SK-N-SH (cell line): ENCODE measurements at regions not wholly inside any gene's neighbourhood (a gene's known extent, or its start where the extent isn't known, plus 50 kb on each side); places are given as distances from the start of the nearest gene placed in this dataset.

Source experiments
- CTCF ChIA-PET: fragments of 300-600, 350-600 bp; formaldehyde crosslinking; extraction: SDS; loops from one replicate; lab custom pipeline; 2021; lab: Yijun Ruan, JAX
- POLR2A ChIA-PET: fragments of 350-600 bp; sonication (Branson Sonifier 250); formaldehyde crosslinking; extraction: SDS; loops from one replicate; lab custom pipeline; 2020; ENCODE audit warnings: antibody characterized with exemption, inconsistent platforms; lab: Yijun Ruan, JAX
- DNase-seq: peaks from one replicate; pipeline ENCODE4 v3.0.0; 2012
- H2AFZ ChIP-seq: fragments of 200-600 bp; sonication (generic); 2 replicates; pipeline ENCODE4 v1.8.1; 2016; ENCODE audit warnings: antibody characterized with exemption, mild to moderate bottlenecking, low read depth
- H3F3A ChIP-seq: fragments of 200-600 bp; sonication (generic); replicated peaks from 2 replicates; pipeline ENCODE3; 2016; ENCODE audit warnings: antibody characterized with exemption, mild to moderate bottlenecking; ENCODE audit not compliant: insufficient read depth
- H3K27ac ChIP-seq, 2 experiments: fragments of 200-500 bp in 1 of 2; fragments of 200-600 bp in 1 of 2; sonication (Bioruptor generic) in 1 of 2; sonication (generic), shearing (Covaris generic) in 1 of 2; 2 replicates each; pipeline versions ENCODE4 v1.5.1 to v1.6.1; 2014 to 2016; ENCODE audit warnings: low read depth in 2 of 2, inconsistent platforms in 1 of 2, low read length in 1 of 2, mild to moderate bottlenecking in 1 of 2, mixed read lengths in 1 of 2
- H3K27me3 ChIP-seq: fragments of 200-600 bp; sonication (generic), shearing (Covaris generic); 2 replicates; pipeline ENCODE4 v1.6.1; 2016; ENCODE audit warnings: mixed run types; ENCODE audit not compliant: insufficient read depth
- H3K36me3 ChIP-seq, 2 experiments: fragments of 200-500 bp in 1 of 2; fragments of 200-600 bp in 1 of 2; sonication (Bioruptor generic) in 1 of 2; sonication (generic) in 1 of 2; replicated peaks in 1 of 2; 2 replicates each; pipeline versions ENCODE3 to v1.5.1; 2014 to 2016; ENCODE audit warnings: low read length in 1 of 2, mild to moderate bottlenecking in 1 of 2; ENCODE audit not compliant: insufficient read depth in 2 of 2, control insufficient read depth in 1 of 2
- H3K4me1 ChIP-seq, 2 experiments: fragments of 200-500 bp in 1 of 2; fragments of 200-600 bp in 1 of 2; sonication (Bioruptor generic) in 1 of 2; sonication (generic), shearing (Covaris generic) in 1 of 2; 2 replicates each; pipeline versions ENCODE4 v1.5.1 to v1.6.1; 2014 to 2016; ENCODE audit warnings: low read depth in 1 of 2, low read length in 1 of 2, mixed run types in 1 of 2; ENCODE audit not compliant: insufficient read depth in 2 of 2, control insufficient read depth in 1 of 2
- H3K4me2 ChIP-seq: fragments of 200-600 bp; sonication (generic), shearing (Covaris generic); 2 replicates; pipeline ENCODE4 v1.6.1; 2017; ENCODE audit warnings: mixed run types
- H3K4me3 ChIP-seq, 2 experiments: fragments of 200-500 bp in 1 of 2; fragments of 200-600 bp in 1 of 2; sonication (Bioruptor generic) in 1 of 2; sonication (generic), shearing (Covaris generic) in 1 of 2; 2 replicates each; pipeline versions ENCODE4 v1.5.1 to v1.8.1; 2014 to 2016; ENCODE audit warnings: low read depth in 2 of 2, inconsistent platforms in 1 of 2, low read length in 1 of 2, mild to moderate bottlenecking in 1 of 2, mixed read lengths in 1 of 2, moderate library complexity in 1 of 2
- H3K79me2 ChIP-seq: fragments of 200-600 bp; sonication (generic); 2 replicates; pipeline ENCODE4 v1.8.1; 2017; ENCODE audit warnings: mild to moderate bottlenecking; ENCODE audit not compliant: insufficient read depth
- H3K9ac ChIP-seq: fragments of 200-600 bp; sonication (generic); 2 replicates; pipeline ENCODE4 v1.6.1; 2017; ENCODE audit warnings: mixed run types
- H3K9me2 ChIP-seq: fragments of 200-600 bp; sonication (generic); 2 replicates; pipeline ENCODE4 v1.6.1; 2017; ENCODE audit warnings: mixed run types
- H3K9me3 ChIP-seq: fragments of 200-600 bp; sonication (generic); 2 replicates; pipeline ENCODE4 v1.6.1; 2017; ENCODE audit warnings: mixed run types, mild to moderate bottlenecking, moderate library complexity
- H4K20me1 ChIP-seq: fragments of 200-600 bp; sonication (generic); 2 replicates; pipeline ENCODE4 v1.6.1; 2017; ENCODE audit warnings: mild to moderate bottlenecking, mixed run types; ENCODE audit not compliant: insufficient read depth
- ELF1 ChIP-seq: IDR thresholded peaks from 2 replicates; pipeline ENCODE4 v1.4.0; 2012
- EP300 ChIP-seq, 2 experiments: IDR thresholded peaks; 2 replicates each; pipeline versions ENCODE4 v1.4.0 to v1.6.1; 2012; ENCODE audit warnings: borderline replicate concordance in 1 of 2, low read depth in 1 of 2, low read length in 1 of 2
- GABPA ChIP-seq: IDR thresholded peaks from 2 replicates; pipeline ENCODE4 v1.4.0; 2012; ENCODE audit warnings: low read depth, mild to moderate bottlenecking
- GATA2 ChIP-seq: sonication (generic); formaldehyde crosslinking; IDR thresholded peaks from 2 replicates; pipeline ENCODE4 v1.5.0; 2020; ENCODE audit warnings: mild to moderate bottlenecking, missing genetic modification reagents
- MEF2A ChIP-seq: IDR thresholded peaks from 2 replicates; pipeline ENCODE4 v1.4.0; 2012; ENCODE audit warnings: low read depth, borderline replicate concordance
- MXI1 ChIP-seq: IDR thresholded peaks from 2 replicates; pipeline ENCODE4 v1.6.1; 2012; ENCODE audit warnings: mild to moderate bottlenecking, low read depth, low read length, improper control_type of control experiment
- NFIC ChIP-seq: IDR thresholded peaks from 2 replicates; pipeline ENCODE4 v1.4.0; 2012; ENCODE audit warnings: borderline replicate concordance
- POLR2AphosphoS5 ChIP-seq: IDR thresholded peaks from 2 replicates; pipeline ENCODE4 v1.6.1; 2012; ENCODE audit warnings: low read depth, low read length
- RAD21 ChIP-seq: IDR thresholded peaks from 2 replicates; pipeline ENCODE4 v1.6.1; 2012; ENCODE audit warnings: mild to moderate bottlenecking, low read length
- RFX5 ChIP-seq: IDR thresholded peaks from 2 replicates; pipeline ENCODE4 v1.6.1; 2012; ENCODE audit warnings: mild to moderate bottlenecking, improper control_type of control experiment, low read length
- RXRA ChIP-seq: IDR thresholded peaks from 2 replicates; pipeline ENCODE4 v1.4.0; 2012; ENCODE audit warnings: low read depth, mild to moderate bottlenecking, borderline replicate concordance
- SIN3A ChIP-seq: IDR thresholded peaks from 2 replicates; pipeline ENCODE4 v1.6.1; 2012; ENCODE audit warnings: low read depth, mild to moderate bottlenecking, low read length, moderate library complexity, borderline replicate concordance
- SMC3 ChIP-seq: IDR thresholded peaks from 2 replicates; pipeline ENCODE4 v1.6.1; 2012; ENCODE audit warnings: low read depth, low read length, improper control_type of control experiment
- TCF12 ChIP-seq: IDR thresholded peaks from 2 replicates; pipeline ENCODE4 v1.4.0; 2012
- WGBS: methylation state at CpG from one replicate; pipeline ENCODE4 v1.1.6; 2017; ENCODE audit warnings: low lambda C conversion rate; 5-methylcytosine and 5-hydroxymethylcytosine counted together
- TF ChIP-seq, protein P1 (sequence below): fragments of 200-600 bp; sonication (generic); IDR thresholded peaks from 2 replicates; pipeline ENCODE4 v1.6.1; 2017; ENCODE audit warnings: antibody characterized with exemption, mild to moderate bottlenecking, moderate library complexity
- TF ChIP-seq, protein P2 (sequence below): IDR thresholded peaks from 2 replicates; pipeline ENCODE4 v1.4.0; 2012; ENCODE audit warnings: low read depth
- TF ChIP-seq, protein P3 (sequence below): IDR thresholded peaks from 2 replicates; pipeline ENCODE4 v1.4.0; 2012; ENCODE audit warnings: low read depth, borderline replicate concordance

DNA sequence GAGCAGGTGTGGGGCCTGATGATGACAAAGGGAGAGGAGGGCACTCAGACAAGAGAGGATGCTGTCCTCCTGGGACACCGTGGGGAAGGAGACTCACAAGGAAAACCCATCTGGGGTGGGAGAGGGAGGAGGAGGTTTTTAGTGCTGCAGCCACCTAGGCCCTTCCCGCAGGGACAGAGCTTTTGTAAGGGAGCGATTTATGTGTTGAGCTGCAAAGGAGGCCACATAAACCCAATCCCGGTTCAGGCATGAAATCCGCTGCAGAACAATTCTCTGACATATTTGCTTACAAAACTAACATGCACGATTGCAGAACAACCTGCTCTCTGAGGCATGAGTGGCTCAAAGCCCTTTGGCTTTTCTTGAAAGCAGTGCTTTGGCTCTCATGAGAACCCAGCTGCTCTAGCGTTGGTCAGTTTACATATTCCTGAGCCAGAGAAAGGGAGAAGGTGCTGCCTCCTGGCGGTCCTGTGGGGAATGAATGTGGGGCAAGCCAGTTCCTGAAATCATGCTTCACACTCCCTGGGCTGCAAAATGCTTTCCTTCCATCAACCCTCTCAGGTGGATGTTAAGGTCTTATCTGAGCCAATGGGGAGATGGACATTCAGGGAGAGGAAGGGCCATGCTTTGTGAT lies 122.4 kb upstream of the NLRP1 start:
- peak; percentile 56 for DNase-seq
- Histone ChIP-seq H3K27ac (no peak overlapping the region), H4K20me1 (no peaks in the 10 kb centered on the region), H3K79me2 (no peaks in the 10 kb centered on the region), H3K9me3 (no peaks in the 10 kb centered on the region), H3F3A (no peaks in the 10 kb centered on the region), H3K4me1 (no peaks in the 10 kb centered on the region), H3K4me3 (no peak overlapping the region; a peak in 1 of 4 replicates), H3K27me3 (peaks cover 10% of the 10 kb centered on the region; the same call in 1 of the 2 replicates), H3K4me2 (no peak overlapping the region), H2AFZ (no peak overlapping the region), H3K9ac (no peak overlapping the region), H3K9me2 (no peaks in the 10 kb centered on the region), H3K36me3 (no peaks in the 10 kb centered on the region)
- peak; percentile 64 for TF ChIP-seq RAD21
- TF ChIP-seq EP300 (IDR thresholded peaks at IDR 0.05; ENCODE audit: borderline replicate concordance in 1 of 2, low read depth in 1 of 2, low read length in 1 of 2), result no peak
- TF ChIP-seq, protein P1, sequence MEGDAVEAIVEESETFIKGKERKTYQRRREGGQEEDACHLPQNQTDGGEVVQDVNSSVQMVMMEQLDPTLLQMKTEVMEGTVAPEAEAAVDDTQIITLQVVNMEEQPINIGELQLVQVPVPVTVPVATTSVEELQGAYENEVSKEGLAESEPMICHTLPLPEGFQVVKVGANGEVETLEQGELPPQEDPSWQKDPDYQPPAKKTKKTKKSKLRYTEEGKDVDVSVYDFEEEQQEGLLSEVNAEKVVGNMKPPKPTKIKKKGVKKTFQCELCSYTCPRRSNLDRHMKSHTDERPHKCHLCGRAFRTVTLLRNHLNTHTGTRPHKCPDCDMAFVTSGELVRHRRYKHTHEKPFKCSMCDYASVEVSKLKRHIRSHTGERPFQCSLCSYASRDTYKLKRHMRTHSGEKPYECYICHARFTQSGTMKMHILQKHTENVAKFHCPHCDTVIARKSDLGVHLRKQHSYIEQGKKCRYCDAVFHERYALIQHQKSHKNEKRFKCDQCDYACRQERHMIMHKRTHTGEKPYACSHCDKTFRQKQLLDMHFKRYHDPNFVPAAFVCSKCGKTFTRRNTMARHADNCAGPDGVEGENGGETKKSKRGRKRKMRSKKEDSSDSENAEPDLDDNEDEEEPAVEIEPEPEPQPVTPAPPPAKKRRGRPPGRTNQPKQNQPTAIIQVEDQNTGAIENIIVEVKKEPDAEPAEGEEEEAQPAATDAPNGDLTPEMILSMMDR, result peak; percentile 81
- no peak for TF ChIP-seq RFX5
- peak; percentile 82 for TF ChIP-seq SMC3
- no peak for TF ChIP-seq GATA2 (CRISPR knock-in tag)
- 31% methylated on average over 8 of the region's 8 CpGs for WGBS
- POLR2A ChIA-PET, result no interaction called here
- CTCF ChIA-PET, result interaction anchor here (0.7 to 3.6 kb wide), 17 partner anchors 10 to 716 kb away, joined by 3 to 28 read pairs (median 4); no protein-coding TSS in a partner anchor

DNA sequence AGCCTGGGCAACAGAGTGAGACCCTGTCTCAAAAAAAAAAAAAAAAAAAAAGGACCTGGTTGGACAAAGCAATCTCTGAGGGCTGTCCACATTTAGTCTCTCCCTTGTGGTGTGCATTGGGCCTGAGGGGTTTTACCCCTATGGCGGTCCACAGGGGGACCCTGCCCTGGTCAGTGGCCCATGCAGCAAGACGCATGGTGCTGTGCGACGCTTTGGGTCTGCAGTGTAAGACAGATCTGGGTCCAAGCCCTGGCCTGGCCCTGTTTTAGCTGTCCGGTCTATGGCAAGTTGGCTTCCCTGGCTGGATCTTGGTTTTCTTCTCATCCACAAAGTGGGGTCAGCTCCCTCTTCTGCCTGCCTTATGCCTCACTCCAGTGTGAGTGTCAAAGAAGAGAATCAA lies 123.2 kb upstream of the NLRP1 start:
- no peaks in the 10 kb centered on the region for H3F3A ChIP-seq
- no peaks in the 10 kb centered on the region for H3K36me3 ChIP-seq
- H3K9me3 ChIP-seq, result no peaks in the 10 kb centered on the region
- POLR2A ChIA-PET, result no interaction called here
- no peaks in the 10 kb centered on the region for H3K9me2 ChIP-seq
- 40% methylated on average over 1 of the region's 5 CpGs for WGBS
- no peak overlapping the region for H3K9ac ChIP-seq
- no peak overlapping the region for H3K4me3 ChIP-seq
- TF ChIP-seq ELF1 (no peak), TCF12 (no peak), RFX5 (no peak), POLR2AphosphoS5 (no peak), NFIC (no peak), GABPA (no peak), GATA2 (CRISPR knock-in tag) (no peak), MXI1 (no peak), MEF2A (no peak), SIN3A (no peak), SMC3 (no peak), RXRA (no peak)
- TF ChIP-seq, protein P2, sequence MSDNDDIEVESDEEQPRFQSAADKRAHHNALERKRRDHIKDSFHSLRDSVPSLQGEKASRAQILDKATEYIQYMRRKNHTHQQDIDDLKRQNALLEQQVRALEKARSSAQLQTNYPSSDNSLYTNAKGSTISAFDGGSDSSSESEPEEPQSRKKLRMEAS, result no peak
- TF ChIP-seq, protein P3, sequence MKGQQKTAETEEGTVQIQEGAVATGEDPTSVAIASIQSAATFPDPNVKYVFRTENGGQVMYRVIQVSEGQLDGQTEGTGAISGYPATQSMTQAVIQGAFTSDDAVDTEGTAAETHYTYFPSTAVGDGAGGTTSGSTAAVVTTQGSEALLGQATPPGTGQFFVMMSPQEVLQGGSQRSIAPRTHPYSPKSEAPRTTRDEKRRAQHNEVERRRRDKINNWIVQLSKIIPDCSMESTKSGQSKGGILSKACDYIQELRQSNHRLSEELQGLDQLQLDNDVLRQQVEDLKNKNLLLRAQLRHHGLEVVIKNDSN, result no peak
- H4K20me1 ChIP-seq, result no peaks in the 10 kb centered on the region
- CTCF ChIA-PET, result interaction anchor here (2.1 to 3.6 kb wide), 4 partner anchors 11 to 715 kb away, joined by 4 to 28 read pairs (median 19); no protein-coding TSS in a partner anchor
- no peaks in the 10 kb centered on the region for H3K79me2 ChIP-seq
- DNase-seq, result no peak
- no peak overlapping the region for H3K27ac ChIP-seq
- H3K27me3 ChIP-seq, result peaks cover 18% of the 10 kb centered on the region; the same call in 1 of the 2 replicates
- no peak overlapping the region for H3K4me2 ChIP-seq
- no peaks in the 10 kb centered on the region for H3K4me1 ChIP-seq
- no peak overlapping the region for H2AFZ ChIP-seq
